ENCODE measurements at regions not wholly inside any gene's neighbourhood (a gene's known extent, or its start where the extent isn't known, plus 50 kb on each side); places are given as distances from the start of the nearest gene placed in this dataset.

DNA sequence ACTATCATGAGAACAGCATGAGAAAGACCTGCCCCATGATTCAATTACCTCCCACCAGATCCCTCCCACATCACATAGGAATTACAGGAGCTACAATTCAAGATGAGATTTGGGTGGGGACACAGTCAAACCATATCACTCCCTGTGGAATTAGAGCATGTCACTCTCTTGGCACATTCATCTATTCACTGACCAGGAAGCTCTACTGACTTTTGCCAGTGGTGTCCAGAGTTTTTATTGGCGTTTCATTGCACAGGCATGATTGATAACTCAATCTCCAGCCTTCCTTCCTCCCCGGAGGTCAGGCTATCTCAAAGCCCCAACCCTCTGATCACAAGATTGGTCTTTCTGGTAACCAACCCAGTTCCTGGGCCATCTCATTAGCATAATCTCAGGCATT lies 478.9 kb upstream of the NRP1 start:
- ChIA-PET POLR2A (no interaction called here), CTCF (no interaction called here)
- Mint-ChIP-seq H3K36me3 (ENCODE audit: insufficient read depth, unreplicated experiment) (no peaks in the 10 kb centered on the region), H3K9me3 (ENCODE audit: unreplicated experiment) (peaks cover 14% of the 10 kb centered on the region), H3K4me1 (ENCODE audit: low read depth, unreplicated experiment) (peaks cover 6% of the 10 kb centered on the region), H3K4me3 (ENCODE audit: unreplicated experiment) (no peak overlapping the region), H3K27ac (ENCODE audit: unreplicated experiment) (no peak overlapping the region), H3K27me3 (ENCODE audit: insufficient read depth, unreplicated experiment) (no peaks in the 10 kb centered on the region)
- Histone ChIP-seq H3K4me1 (peaks cover 15% of the 10 kb centered on the region), H3K36me3 (ENCODE audit: control insufficient read depth, insufficient read depth, low read length) (no peaks in the 10 kb centered on the region), H3K9me3 (peaks cover 18% of the 10 kb centered on the region), H3K4me3 (ENCODE audit: low read depth, low read length) (no peak overlapping the region), H3K27me3 (replicated peaks; ENCODE audit: control insufficient read depth, insufficient read depth, low read length) (no peaks in the 10 kb centered on the region)
- intact Hi-C loops (cut with micrococcal nuclease; ENCODE audit: unreplicated experiment), result no loop called here
- BruUV-seq (replicated peaks), result no TSS peak
- no peak for DNase-seq
- TF ChIP-seq CTCF (IDR thresholded peaks at IDR 0.05; ENCODE audit: insufficient read depth in 1 of 2, low read depth in 1 of 2, low read length in 1 of 2, severe bottlenecking in 1 of 2, unreplicated experiment in 1 of 2), result no peak

DNA sequence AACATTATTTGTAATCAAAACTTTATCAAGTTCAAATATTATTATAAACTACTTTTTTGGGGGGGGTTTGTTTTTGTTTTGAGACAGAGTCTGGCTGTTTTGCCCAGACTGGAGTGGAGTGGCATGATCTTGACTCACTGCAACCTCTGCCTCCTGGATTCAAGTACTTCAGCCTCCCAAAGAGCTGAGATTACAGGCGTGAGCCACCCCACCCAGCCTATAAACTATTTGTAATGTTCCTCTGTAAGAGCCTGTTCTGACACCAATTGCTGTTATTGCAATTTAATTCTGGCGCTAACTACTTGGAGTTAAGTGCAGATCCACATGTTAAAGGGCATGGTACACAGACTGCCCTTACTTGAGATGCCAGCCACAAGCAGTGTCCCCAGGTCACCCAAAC lies 478.1 kb upstream of the NRP1 start:
- no TSS peak for BruUV-seq (replicated peaks)
- intact Hi-C loops (cut with micrococcal nuclease; ENCODE audit: unreplicated experiment), result no loop called here
- H3K4me1 Mint-ChIP-seq (ENCODE audit: low read depth, unreplicated experiment), result peaks cover 6% of the 10 kb centered on the region
- H3K9me3 ChIP-seq, result peaks cover 18% of the 10 kb centered on the region
- H3K27me3 ChIP-seq (replicated peaks; ENCODE audit: control insufficient read depth, insufficient read depth, low read length), result no peaks in the 10 kb centered on the region
- peaks cover 15% of the 10 kb centered on the region for H3K4me1 ChIP-seq
- DNase-seq, result no peak
- no peak overlapping the region for H3K27ac Mint-ChIP-seq (ENCODE audit: unreplicated experiment)
- no peaks in the 10 kb centered on the region for H3K36me3 ChIP-seq (ENCODE audit: control insufficient read depth, insufficient read depth, low read length)
- H3K4me3 Mint-ChIP-seq (ENCODE audit: unreplicated experiment), result no peak overlapping the region
- H3K9me3 Mint-ChIP-seq (ENCODE audit: unreplicated experiment), result peaks cover 14% of the 10 kb centered on the region
- ChIA-PET CTCF (no interaction called here), POLR2A (no interaction called here)
- no peaks in the 10 kb centered on the region for H3K36me3 Mint-ChIP-seq (ENCODE audit: insufficient read depth, unreplicated experiment)
- no peaks in the 10 kb centered on the region for H3K27me3 Mint-ChIP-seq (ENCODE audit: insufficient read depth, unreplicated experiment)
- H3K4me3 ChIP-seq (ENCODE audit: low read depth, low read length), result no peak overlapping the region
- no peak for TF ChIP-seq CTCF (IDR thresholded peaks at IDR 0.05; ENCODE audit: insufficient read depth in 1 of 2, low read depth in 1 of 2, low read length in 1 of 2, severe bottlenecking in 1 of 2, unreplicated experiment in 1 of 2)

- no peaks in the 10 kb centered on the region for H3K36me3 ChIP-seq (ENCODE audit: control insufficient read depth, insufficient read depth, low read length)
- H3K36me3 Mint-ChIP-seq (ENCODE audit: insufficient read depth, unreplicated experiment), result no peaks in the 10 kb centered on the region
- H3K27me3 ChIP-seq (replicated peaks; ENCODE audit: control insufficient read depth, insufficient read depth, low read length), result no peaks in the 10 kb centered on the region
- DNase-seq, result no peak
- CTCF ChIA-PET, result no interaction called here
- H3K27ac Mint-ChIP-seq (ENCODE audit: unreplicated experiment), result no peak overlapping the region
- H3K4me1 Mint-ChIP-seq (ENCODE audit: low read depth, unreplicated experiment), result peaks cover 6% of the 10 kb centered on the region
- H3K4me1 ChIP-seq, result peaks cover 15% of the 10 kb centered on the region
- intact Hi-C loops (cut with micrococcal nuclease; ENCODE audit: unreplicated experiment), result no loop called here
- POLR2A ChIA-PET, result no interaction called here
- H3K4me3 Mint-ChIP-seq (ENCODE audit: unreplicated experiment), result no peak overlapping the region
- H3K27me3 Mint-ChIP-seq (ENCODE audit: insufficient read depth, unreplicated experiment), result no peaks in the 10 kb centered on the region
- no peak for TF ChIP-seq CTCF (IDR thresholded peaks at IDR 0.05; ENCODE audit: insufficient read depth in 1 of 2, low read depth in 1 of 2, low read length in 1 of 2, severe bottlenecking in 1 of 2, unreplicated experiment in 1 of 2)
- peaks cover 14% of the 10 kb centered on the region for H3K9me3 Mint-ChIP-seq (ENCODE audit: unreplicated experiment)
- peaks cover 18% of the 10 kb centered on the region for H3K9me3 ChIP-seq
- no peak overlapping the region for H3K4me3 ChIP-seq (ENCODE audit: low read depth, low read length)
- BruUV-seq (replicated peaks), result no TSS peak
Observed at GRCh38 chr10:33810986-33811385, 476.5 kb upstream of the NRP1 start.

Data from Caco-2 (cell line).